Type B pancreatic cell (in vitro differentiated cells): ENCODE measurements at regions not wholly inside any gene's neighbourhood (a gene's known extent, or its start where the extent isn't known, plus 50 kb on each side); places are given as distances from the start of the nearest gene placed in this dataset.

Experiments
- DNase-seq: peaks from one replicate; pipeline ENCODE4 v3.0.0; 2021; ENCODE audit warnings: mixed read lengths; ENCODE audit not compliant: unreplicated experiment; ENCODE audit errors: extremely low spot score
- H3K27ac Mint-ChIP-seq: 2 replicates; pipeline ENCODE4 v1.8.0; 2021; ENCODE audit warnings: mild to moderate bottlenecking, mixed read lengths
- H3K27me3 Mint-ChIP-seq: 2 replicates; pipeline ENCODE4 v1.8.0; 2021; ENCODE audit warnings: mixed read lengths
- H3K36me3 Mint-ChIP-seq: 2 replicates; pipeline ENCODE4 v1.8.0; 2021; ENCODE audit warnings: mixed read lengths
- H3K4me1 Mint-ChIP-seq: one replicate; pipeline ENCODE4 v1.8.0; 2021; ENCODE audit warnings: mixed read lengths; ENCODE audit not compliant: unreplicated experiment
- H3K4me3 Mint-ChIP-seq: 2 replicates; pipeline ENCODE4 v1.8.0; 2021; ENCODE audit warnings: mild to moderate bottlenecking, mixed read lengths
- H3K9me3 Mint-ChIP-seq: 2 replicates; pipeline ENCODE4 v1.8.0; 2021; ENCODE audit warnings: mixed read lengths
- TF ChIP-seq, protein P1 (sequence below): fragments of 200-600 bp; sonication (generic); conservative IDR thresholded peaks from 2 replicates; pipeline ENCODE4 v1.5.0; 2021; ENCODE audit warnings: antibody characterized with exemption, mild to moderate bottlenecking

DNA sequence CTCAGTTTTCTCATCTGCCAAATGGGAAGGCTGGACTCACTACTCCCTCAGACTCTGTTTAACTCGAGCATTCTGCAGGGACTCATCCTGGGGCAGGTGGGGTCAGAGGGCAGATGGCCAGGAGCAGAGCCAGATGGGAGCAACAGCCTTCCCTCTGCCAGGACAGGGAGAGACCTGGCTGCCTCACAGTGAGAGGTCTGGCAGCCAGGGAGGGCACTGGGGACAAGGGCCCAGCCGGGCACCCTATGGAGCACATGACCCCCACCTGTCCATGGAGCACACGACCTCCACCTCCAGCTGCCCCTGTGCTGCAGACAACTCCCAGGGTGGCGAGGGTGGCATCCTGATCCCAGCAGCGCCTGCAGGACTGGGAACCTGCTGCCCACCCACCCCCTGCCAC, 67.4 kb downstream of the IGLL1 start:
- Mint-ChIP-seq H3K4me3 (no peak overlapping the region), H3K9me3 (no peaks in the 10 kb centered on the region), H3K27ac (peak overlapping the region; percentile 39), H3K36me3 (no peaks in the 10 kb centered on the region), H3K27me3 (no peaks in the 10 kb centered on the region), H3K4me1 (peaks cover 21% of the 10 kb centered on the region)
- TF ChIP-seq, protein P1, sequence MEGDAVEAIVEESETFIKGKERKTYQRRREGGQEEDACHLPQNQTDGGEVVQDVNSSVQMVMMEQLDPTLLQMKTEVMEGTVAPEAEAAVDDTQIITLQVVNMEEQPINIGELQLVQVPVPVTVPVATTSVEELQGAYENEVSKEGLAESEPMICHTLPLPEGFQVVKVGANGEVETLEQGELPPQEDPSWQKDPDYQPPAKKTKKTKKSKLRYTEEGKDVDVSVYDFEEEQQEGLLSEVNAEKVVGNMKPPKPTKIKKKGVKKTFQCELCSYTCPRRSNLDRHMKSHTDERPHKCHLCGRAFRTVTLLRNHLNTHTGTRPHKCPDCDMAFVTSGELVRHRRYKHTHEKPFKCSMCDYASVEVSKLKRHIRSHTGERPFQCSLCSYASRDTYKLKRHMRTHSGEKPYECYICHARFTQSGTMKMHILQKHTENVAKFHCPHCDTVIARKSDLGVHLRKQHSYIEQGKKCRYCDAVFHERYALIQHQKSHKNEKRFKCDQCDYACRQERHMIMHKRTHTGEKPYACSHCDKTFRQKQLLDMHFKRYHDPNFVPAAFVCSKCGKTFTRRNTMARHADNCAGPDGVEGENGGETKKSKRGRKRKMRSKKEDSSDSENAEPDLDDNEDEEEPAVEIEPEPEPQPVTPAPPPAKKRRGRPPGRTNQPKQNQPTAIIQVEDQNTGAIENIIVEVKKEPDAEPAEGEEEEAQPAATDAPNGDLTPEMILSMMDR = no peak
- no peak for DNase-seq

DNA sequence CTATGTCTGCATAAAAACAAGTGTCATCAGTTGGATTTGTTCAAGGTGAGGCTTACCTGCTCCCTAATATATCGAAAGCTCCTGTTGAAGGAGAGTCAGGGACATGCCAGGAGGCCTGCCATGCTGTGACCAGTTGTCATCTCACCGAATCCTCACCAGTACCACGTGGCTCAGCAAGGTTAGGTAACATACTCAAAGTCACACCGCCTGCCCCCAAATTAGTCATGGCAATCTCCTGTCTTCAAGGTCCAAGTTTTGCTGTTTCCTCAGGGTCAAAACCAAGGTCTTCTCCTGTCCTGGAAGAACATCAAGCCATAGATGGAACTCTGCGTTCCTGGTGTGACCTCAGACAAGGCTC, 67.8 kb downstream of the IGLL1 start:
- DNase-seq = no peak
- Mint-ChIP-seq H3K9me3 (no peaks in the 10 kb centered on the region), H3K36me3 (no peaks in the 10 kb centered on the region), H3K27me3 (no peaks in the 10 kb centered on the region), H3K27ac (no peak overlapping the region), H3K4me1 (peaks cover 20% of the 10 kb centered on the region), H3K4me3 (no peak overlapping the region)
- TF ChIP-seq, protein P1 = no peak

DNA sequence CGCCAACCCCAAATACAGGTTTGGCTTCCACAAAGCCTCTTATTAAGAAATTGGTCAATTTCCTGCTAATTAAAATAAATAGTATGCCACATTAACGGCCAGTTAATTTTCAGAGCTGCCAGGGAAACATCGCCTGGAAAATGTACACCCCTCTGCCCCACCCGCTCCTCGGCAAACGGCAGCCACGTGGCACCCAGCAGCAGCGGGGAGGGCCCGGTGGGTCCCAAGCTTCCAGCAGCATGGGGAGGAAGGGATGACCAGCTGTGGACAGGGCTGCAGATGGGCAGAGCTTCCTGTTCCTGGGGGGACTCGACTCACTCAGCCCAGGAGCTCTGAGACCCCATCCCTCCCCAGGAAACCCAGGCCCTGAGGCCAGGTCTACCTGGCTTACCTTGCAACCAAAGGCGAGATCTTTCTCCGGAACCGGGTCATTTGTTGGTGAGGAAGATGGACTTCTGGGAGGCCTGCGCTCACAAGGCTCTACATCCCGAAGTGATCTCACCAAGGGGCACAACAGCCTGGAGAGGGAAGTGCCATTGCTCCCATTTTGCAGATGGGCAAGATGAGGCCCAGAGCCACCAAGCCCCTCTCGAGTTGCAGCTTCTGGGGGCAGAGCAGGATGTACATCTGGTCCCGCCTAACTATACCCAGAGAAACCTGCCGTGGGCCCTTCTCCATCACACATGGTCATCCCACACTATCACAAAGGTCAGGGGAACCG, 68.3 kb downstream of the IGLL1 start:
- peak overlapping the region; percentile 2 for H3K27ac Mint-ChIP-seq
- H3K27me3 Mint-ChIP-seq = no peaks in the 10 kb centered on the region
- H3K9me3 Mint-ChIP-seq = no peaks in the 10 kb centered on the region
- H3K4me1 Mint-ChIP-seq = peaks cover 24% of the 10 kb centered on the region
- DNase-seq = no peak
- H3K4me3 Mint-ChIP-seq = no peak overlapping the region
- TF ChIP-seq, protein P1 = no peak
- H3K36me3 Mint-ChIP-seq = no peaks in the 10 kb centered on the region

DNA sequence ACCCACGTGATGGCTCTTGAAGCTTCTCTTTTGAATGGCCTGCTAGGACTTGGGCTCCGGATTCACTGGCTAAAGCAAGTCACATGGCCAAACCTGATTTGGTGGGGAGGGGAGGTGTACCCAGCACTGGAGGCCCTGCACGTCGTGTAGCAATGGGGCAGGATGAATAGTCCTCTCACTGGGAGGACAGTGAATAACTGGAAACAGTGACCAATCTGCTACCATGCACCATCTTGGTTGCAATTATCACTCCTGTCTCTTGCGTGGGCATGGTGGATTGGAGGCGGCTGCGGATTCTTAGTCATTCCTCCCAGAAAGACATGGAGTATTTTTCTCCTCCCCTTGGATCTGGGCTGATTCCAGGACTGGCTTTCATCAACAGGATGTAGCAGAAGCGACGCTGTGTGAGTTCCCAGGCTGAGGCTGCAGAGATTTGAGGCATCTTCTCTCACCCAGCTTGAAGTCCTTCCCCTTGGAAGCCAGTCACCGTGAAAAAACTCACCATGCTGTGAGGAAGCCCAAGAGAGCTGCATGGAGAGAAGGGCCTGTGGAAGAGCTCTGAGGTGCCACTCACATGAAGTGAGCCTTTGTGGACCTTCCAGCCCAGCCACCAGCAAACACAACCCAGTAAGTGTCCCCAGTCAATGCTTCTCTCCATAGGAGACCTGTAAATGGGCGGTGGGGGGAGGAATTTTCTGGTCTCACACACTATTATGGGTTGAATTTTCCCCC, 70.4 kb downstream of the IGLL1 start:
- no peaks in the 10 kb centered on the region for H3K36me3 Mint-ChIP-seq

DNA sequence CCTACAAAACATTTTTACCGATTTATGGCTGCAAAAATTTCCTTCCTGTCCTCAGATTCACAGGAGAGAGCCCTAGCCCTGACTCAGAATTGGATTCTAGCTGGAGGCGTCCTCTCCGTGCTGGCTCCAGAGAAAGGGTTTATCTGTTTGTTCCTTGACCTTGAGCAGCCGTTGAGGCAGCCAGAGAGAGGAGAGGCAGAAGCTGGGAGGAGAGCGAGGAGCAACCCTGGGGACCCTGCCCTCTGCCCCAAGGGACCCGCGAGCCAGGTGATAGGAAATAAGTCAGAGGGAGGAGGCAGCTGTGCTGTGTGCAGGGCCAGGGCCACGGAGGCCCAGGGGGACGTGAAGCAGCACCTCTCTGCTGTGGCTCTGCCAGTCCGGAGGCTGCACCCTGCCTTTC, 75.6 kb downstream of the IGLL1 start:
- DNase-seq = no peak
- TF ChIP-seq, protein P1 = no peak
- Mint-ChIP-seq H3K4me1 (peaks cover 29% of the 10 kb centered on the region), H3K9me3 (no peaks in the 10 kb centered on the region), H3K4me3 (no peak overlapping the region), H3K27ac (no peak overlapping the region), H3K36me3 (no peaks in the 10 kb centered on the region), H3K27me3 (peaks cover 4% of the 10 kb centered on the region)

More for the DNA sequence above, 70.4 kb downstream of the IGLL1 start:
- H3K4me3 Mint-ChIP-seq = peak overlapping the region; percentile 9
- H3K4me1 Mint-ChIP-seq = peaks cover 24% of the 10 kb centered on the region
- no peak for DNase-seq
- TF ChIP-seq, protein P1 = no peak
- no peaks in the 10 kb centered on the region for H3K9me3 Mint-ChIP-seq
- no peaks in the 10 kb centered on the region for H3K27me3 Mint-ChIP-seq
- no peak overlapping the region for H3K27ac Mint-ChIP-seq
